Ascending aorta (tissue), 2 donors: ENCODE measurements at regions not wholly inside any gene's neighbourhood (a gene's known extent, or its start where the extent isn't known, plus 50 kb on each side); places are given as distances from the start of the nearest gene placed in this dataset.

Experiments used
- DNase-seq, 2 donors: peaks; one replicate each; pipeline ENCODE4 v3.0.0-alpha.2; 2019; ENCODE audit warnings: low spot score in 2 of 2
- H3K27ac ChIP-seq, 2 donors: fragments of 200-600 bp; sonication (generic); one replicate each; pipeline ENCODE4 v1.5.1; 2016 to 2017; ENCODE audit warnings: mild to moderate bottlenecking in 1 of 2
- H3K27me3 ChIP-seq: fragments of 200-600 bp; sonication (generic); one replicate; pipeline ENCODE4 v1.5.1; 2017
- H3K36me3 ChIP-seq, 2 donors: fragments of 200-600 bp; sonication (generic); one replicate each; pipeline ENCODE4 v1.5.1; 2016
- H3K4me1 ChIP-seq, 2 donors: fragments of 200-600 bp; sonication (generic); one replicate each; pipeline ENCODE4 v1.5.1; 2016 to 2017; ENCODE audit warnings: mild to moderate bottlenecking in 1 of 2
- H3K4me3 ChIP-seq, 2 donors: fragments of 200-600 bp; sonication (generic); one replicate each; pipeline ENCODE4 v1.5.1; 2016 to 2017; ENCODE audit warnings: mild to moderate bottlenecking in 1 of 2
- H3K9me3 ChIP-seq, 2 donors: fragments of 200-600 bp; sonication (generic); one replicate each; pipeline ENCODE4 v1.5.1; 2016
- intact Hi-C: fragments of 100-400 bp; cut with DNase I; formaldehyde crosslinking; loops from one replicate; pipeline ENCODE4 v1.15.1; 2023
- TF ChIP-seq, protein P1 (sequence below), 3 experiments: fragments of 200-600 bp in 2 of 3; fragments of 450-650 bp in 1 of 3; sonication (generic) in 2 of 3; IDR thresholded peaks; one replicate each; pipeline ENCODE4 v1.5.1; 2016 to 2019; ENCODE audit warnings: antibody characterized with exemption in 3 of 3, mild to moderate bottlenecking in 1 of 3, moderate library complexity in 1 of 3

DNA sequence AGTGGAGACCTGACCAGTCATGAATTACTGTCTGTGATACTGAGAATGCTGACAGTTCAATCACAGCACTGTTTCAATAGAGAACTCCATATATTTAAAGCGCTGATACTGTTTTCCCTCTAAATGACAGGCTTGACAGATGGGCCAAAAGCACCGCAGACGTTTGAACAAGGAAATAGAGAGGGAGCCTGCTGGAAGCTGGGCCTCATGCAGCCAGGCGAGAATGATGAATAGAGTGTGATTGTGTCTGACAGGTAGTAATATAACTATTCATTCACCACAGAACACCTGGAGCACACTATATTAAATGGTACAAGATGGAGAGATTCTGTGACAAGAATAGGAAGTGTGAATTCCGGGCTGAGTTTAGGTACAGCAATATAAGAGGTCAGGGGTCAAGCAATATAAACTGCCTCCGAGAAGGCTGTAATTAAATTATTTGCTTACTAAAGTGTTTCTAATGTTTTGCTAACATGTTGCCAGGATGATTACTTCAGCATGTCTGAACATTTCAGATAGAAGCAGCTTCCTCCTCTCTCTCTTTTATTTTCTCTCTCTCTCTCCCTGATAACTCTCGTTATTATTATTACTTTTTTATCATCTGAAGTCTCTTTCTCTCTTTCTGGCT lies 297.7 kb downstream of the CSNK1G3 start:
- Histone ChIP-seq H3K27me3 (no peaks in the 10 kb centered on the region), H3K27ac (no peak overlapping the region), H3K9me3 (no peaks in the 10 kb centered on the region), H3K4me3 (no peak overlapping the region), H3K4me1 (no peaks in the 10 kb centered on the region), H3K36me3 (no peaks in the 10 kb centered on the region)
- intact Hi-C loops, result no loop called here
- no peak for DNase-seq
- TF ChIP-seq, protein P1, sequence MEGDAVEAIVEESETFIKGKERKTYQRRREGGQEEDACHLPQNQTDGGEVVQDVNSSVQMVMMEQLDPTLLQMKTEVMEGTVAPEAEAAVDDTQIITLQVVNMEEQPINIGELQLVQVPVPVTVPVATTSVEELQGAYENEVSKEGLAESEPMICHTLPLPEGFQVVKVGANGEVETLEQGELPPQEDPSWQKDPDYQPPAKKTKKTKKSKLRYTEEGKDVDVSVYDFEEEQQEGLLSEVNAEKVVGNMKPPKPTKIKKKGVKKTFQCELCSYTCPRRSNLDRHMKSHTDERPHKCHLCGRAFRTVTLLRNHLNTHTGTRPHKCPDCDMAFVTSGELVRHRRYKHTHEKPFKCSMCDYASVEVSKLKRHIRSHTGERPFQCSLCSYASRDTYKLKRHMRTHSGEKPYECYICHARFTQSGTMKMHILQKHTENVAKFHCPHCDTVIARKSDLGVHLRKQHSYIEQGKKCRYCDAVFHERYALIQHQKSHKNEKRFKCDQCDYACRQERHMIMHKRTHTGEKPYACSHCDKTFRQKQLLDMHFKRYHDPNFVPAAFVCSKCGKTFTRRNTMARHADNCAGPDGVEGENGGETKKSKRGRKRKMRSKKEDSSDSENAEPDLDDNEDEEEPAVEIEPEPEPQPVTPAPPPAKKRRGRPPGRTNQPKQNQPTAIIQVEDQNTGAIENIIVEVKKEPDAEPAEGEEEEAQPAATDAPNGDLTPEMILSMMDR (IDR thresholded peaks at IDR 0.05), result no peak

GRCh38 chr5:123808461-123809380 lies 296.7 kb downstream of the CSNK1G3 start:
- H3K4me1 ChIP-seq, result no peaks in the 10 kb centered on the region
- no peaks in the 10 kb centered on the region for H3K36me3 ChIP-seq
- TF ChIP-seq, protein P1 (IDR thresholded peaks at IDR 0.05), result no peak
- no peak overlapping the region for H3K4me3 ChIP-seq
- no peaks in the 10 kb centered on the region for H3K27me3 ChIP-seq
- no peak for DNase-seq
- intact Hi-C loops, result no loop called here
- no peaks in the 10 kb centered on the region for H3K9me3 ChIP-seq
- no peak overlapping the region for H3K27ac ChIP-seq

- TF ChIP-seq, protein P1 (IDR thresholded peaks at IDR 0.05), result no peak
- no peaks in the 10 kb centered on the region for H3K4me1 ChIP-seq
- no peak for DNase-seq
- H3K9me3 ChIP-seq, result no peaks in the 10 kb centered on the region
- H3K27me3 ChIP-seq, result no peaks in the 10 kb centered on the region
- no peak overlapping the region for H3K4me3 ChIP-seq
- no peaks in the 10 kb centered on the region for H3K36me3 ChIP-seq
- intact Hi-C loops, result no loop called here
- no peak overlapping the region for H3K27ac ChIP-seq
Observed at GRCh38 chr5:123807177-123807945, 295.4 kb downstream of the CSNK1G3 start.

GRCh38 chr5:123806644-123807043 lies 294.7 kb downstream of the CSNK1G3 start:
- Histone ChIP-seq H3K27me3 (no peaks in the 10 kb centered on the region), H3K9me3 (no peaks in the 10 kb centered on the region), H3K4me1 (no peaks in the 10 kb centered on the region), H3K36me3 (no peaks in the 10 kb centered on the region), H3K27ac (no peak overlapping the region), H3K4me3 (no peak overlapping the region)
- DNase-seq, result no peak
- intact Hi-C loops, result no loop called here
- TF ChIP-seq, protein P1 (IDR thresholded peaks at IDR 0.05), result no peak

DNA sequence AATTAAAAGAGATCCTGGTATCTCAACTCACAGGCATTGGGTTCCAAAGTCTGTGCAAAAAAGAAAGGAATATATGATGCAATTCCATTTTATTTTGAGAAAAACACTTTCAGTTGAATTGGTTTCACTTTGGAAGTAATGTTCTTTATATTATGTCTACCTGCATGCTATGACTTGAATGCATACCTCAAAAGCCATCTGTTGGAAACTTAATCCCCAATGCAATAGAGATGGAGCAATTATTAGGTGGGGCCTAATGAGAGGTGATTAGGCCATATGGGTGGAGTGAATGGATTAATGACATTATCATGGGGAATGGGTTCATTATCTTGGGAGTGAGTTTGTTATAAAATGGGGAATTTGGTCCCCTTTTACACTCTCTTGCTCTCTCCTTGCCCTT lies 293.3 kb downstream of the CSNK1G3 start:
- TF ChIP-seq, protein P1 (IDR thresholded peaks at IDR 0.05), result no peak
- no peak for DNase-seq
- no peaks in the 10 kb centered on the region for H3K9me3 ChIP-seq
- H3K4me3 ChIP-seq, result no peak overlapping the region
- H3K4me1 ChIP-seq, result no peaks in the 10 kb centered on the region
- H3K27me3 ChIP-seq, result no peaks in the 10 kb centered on the region
- H3K27ac ChIP-seq, result no peak overlapping the region
- intact Hi-C loops, result no loop called here
- H3K36me3 ChIP-seq, result no peaks in the 10 kb centered on the region
